Islet precursor cell (in vitro differentiated cells): ENCODE measurements at regions not wholly inside any gene's neighbourhood (a gene's known extent, or its start where the extent isn't known, plus 50 kb on each side); places are given as distances from the start of the nearest gene placed in this dataset.
"Not testable (repeated sequence)": the region's sequence is repeated elsewhere in the genome, so short reads cannot be mapped to it uniquely, and the experiment has no call there.

Experiments
- DNase-seq: peaks from one replicate; pipeline ENCODE4 v3.0.0-alpha.2; 2018

- no peak for DNase-seq
These were observed 215.0 kb downstream of the IL15 start for GRCh38 chr4:141851246-141851891.

DNA sequence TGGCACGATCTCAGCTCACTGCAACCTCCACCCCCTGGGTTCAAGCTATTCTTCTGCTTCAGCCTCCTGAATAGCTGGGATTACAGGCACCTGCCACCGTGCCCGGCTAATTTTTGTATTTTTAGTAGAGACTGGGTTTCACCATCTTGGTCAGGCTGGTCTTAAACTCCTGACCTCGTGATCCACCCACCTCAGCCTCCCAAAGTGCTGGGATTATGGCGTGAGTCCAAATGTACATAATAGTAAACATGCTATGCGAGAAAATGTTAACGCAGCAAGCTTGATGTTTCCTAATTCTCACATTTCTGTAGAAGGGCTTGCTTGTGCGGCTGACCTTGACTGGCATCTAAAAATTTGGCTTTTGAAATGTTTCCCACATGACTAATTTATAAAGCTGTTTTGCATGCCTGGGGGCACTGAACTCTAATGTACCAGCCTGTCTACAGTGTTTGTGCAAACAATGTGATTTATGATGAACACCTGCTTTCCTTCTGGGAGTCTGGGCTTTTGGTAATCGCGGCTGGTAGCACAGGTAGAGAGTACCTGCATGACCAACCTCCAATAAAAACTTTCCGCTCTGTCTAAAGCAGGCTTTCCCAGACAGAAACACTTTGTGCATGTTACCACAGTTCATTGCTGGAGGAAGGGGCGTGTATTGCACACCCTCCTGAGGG lies 216.8 kb downstream of the IL15 start:
- DNase-seq, result peak; percentile 51

DNA sequence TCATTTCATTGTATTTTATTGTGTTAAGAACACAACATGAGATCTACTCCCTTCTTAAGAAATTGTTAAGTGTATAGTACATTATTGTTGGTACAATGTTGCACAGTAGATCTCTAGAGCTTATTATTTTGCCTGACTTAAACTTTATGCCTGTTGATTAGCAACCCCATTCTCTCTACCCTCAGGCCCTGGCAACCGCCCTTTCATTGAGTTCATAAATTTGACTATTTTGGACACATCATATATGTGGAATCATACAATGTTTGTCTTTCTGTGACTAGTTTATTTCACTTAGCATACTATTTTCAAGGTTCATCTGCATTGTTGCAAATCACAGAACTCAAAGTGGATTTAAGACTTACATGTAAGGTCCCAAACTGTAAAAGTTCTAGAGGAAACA lies 222.1 kb downstream of the IL15 start:
- DNase-seq, result no peak

- no peak for DNase-seq
These were observed 224.6 kb downstream of the IL15 start for GRCh38 chr4:141860974-141861373.

- no peak for DNase-seq
These were observed 233.8 kb downstream of the IL15 start for GRCh38 chr4:141870152-141870551.

- no peak for DNase-seq
These were observed 234.8 kb downstream of the IL15 start for GRCh38 chr4:141871086-141871770.

- DNase-seq, result not testable (repeated sequence)
These were observed 246.3 kb downstream of the IL15 start for GRCh38 chr4:141882650-141883049.

DNA sequence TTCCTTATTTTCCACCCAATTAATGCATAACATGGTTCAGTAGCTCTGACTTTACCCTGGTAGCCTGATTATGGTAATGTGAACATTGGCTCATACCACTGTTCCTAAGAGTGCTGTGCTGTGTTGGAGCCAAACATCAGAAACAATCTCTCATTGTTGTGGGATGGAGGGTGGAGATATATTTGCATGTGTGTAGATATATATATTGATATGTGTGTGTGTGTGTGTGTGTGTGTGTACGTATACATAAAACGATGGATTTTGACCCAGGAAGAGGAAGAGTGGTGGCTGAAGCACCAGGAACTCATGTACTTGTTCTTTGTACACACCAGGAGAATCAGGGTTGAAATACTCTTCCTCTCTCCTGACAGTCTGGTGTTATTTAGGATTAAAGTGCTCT lies 247.7 kb downstream of the IL15 start:
- DNase-seq, result no peak

DNA sequence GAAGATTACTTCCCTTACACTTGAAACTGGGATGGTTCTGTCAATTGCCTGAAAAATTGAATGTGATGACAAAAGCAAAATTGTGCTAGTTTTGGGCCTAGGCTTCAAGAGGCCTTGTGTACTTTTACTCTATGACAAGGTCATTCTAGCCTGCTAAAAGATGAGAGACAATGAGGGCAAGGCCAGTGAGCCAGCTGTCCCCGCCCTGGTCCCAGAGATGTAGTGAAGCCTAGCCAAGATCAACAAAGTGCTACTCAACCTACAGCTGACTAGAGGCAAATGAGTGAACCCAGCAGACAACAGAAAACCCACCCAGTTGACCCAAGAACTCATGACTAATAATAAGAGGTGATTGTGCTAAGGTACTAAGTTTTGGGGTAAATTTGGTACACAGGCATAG lies 248.7 kb downstream of the IL15 start:
- DNase-seq, result no peak

DNA sequence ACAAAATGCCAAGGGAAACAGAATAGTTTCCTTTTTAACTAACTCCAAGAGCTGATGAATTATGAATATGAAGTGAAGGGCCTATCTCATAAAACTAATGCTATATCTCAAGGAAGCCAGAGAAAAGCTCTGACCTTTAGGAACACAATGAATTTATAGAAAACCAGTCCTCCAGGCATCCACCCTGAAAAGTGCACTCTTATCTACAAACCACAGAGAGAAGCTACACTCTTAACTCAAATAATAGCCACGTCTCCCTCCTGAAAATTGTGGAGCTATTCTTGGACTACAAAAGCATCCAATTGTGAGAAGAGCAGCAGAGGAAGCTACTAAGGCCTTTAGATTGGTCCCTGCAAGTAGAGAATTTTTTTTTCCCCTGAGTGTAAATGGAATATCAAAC lies 253.9 kb downstream of the IL15 start:
- no peak for DNase-seq

DNA sequence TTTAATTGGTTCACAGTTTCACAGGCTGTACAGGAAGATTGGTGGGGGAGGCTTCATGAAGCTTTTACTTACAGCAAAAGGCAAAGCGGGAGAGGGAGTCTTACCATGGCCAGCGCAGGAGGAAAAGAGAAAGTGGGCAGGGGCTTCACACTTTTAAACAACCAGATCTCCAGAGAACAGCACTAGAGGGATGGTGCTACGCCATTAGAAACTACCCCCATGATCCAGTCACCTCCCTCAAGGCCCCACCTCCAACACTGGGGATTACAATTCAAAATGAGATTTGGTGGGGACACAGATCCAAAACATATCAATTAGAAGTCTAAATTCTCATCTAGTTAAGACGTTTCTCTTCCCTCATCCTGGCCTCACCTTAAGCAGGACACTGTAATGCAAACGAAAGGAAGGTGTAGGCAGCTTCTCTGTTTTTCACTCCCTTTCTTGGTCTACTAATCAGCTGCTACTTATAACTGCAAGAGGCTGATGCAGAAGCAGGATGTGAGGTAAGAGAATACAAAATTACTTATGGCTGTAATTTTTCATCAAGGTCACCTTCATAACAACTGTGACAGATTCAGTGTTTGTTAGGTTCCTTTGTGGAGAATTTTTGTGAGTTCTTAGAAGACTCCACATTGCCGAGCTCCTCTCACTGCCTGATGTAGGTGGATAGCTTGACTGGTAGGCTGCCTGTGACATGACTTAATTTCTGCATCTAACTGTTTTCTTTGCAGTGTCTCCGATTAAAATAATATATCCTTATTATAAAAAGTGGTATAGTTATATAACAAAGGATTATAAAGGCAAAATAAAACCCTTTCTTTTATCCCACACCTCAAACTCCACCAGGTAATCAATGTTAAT lies 255.1 kb downstream of the IL15 start:
- no peak for DNase-seq

GRCh38 chr4:141896687-141897086 lies 260.3 kb downstream of the IL15 start:
- DNase-seq, result no peak

- no peak for DNase-seq
These were observed 262.0 kb downstream of the IL15 start for GRCh38 chr4:141898346-141898745.

DNA sequence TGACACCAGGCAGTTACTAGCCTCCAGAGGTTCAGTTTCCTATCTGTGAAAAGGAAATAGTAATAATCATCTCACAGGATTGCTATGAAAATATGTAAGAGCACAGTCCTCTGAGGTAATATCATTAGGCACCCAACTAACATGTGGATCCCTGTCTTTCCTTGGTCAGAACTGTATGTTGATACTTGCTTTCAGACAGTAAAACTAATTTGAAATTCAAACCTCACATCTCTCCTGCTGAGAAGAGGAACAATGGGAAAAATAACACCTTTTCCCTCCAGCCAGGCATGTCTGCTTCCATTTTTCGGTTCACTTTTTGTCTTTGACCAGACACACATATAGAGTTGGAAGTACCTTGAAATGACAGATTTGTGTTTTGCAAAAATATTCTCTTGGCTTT lies 262.7 kb downstream of the IL15 start:
- DNase-seq, result no peak

DNA sequence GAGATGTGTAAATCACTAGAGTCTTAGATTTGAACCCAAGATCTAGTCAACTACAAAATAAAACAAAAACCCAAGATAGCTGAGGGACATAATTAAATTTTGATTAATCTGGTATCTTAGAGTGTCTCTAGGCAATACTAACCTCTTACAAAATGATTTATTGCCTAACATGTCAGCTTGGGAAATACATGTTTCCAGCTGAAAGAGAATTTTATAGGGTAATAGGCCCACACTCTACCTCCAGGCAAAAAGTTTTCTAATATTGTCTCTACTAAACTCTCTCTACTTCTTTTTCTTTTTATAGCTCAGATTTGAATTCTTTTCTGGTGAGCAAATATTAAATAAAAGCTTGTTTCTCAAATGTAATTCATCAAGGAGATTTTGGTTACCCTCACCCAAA lies 263.2 kb downstream of the IL15 start:
- no peak for DNase-seq

GRCh38 chr4:141900856-141901255 lies 264.5 kb downstream of the IL15 start:
- DNase-seq, result peak; percentile 59

DNA sequence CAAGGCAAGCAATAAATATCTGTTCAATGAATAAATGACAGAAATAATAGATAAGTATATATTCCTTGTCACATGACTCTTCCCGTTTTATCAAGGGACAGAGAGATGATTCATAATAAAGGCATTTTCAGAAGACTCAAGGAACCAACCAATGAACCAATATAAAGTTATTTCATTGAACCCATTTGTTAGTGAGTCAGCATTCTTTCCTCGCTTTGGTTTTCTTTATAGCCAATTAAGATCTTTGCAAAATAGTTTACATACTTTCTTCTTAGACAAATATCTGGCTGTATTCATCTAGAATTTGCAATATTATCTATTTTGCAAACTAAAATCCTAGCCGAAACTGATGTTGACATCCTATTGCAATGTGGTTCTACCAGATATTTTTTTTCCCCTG lies 269.4 kb downstream of the IL15 start:
- no peak for DNase-seq

GRCh38 chr4:141909541-141909940 lies 273.2 kb downstream of the IL15 start:
- DNase-seq, result no peak

DNA sequence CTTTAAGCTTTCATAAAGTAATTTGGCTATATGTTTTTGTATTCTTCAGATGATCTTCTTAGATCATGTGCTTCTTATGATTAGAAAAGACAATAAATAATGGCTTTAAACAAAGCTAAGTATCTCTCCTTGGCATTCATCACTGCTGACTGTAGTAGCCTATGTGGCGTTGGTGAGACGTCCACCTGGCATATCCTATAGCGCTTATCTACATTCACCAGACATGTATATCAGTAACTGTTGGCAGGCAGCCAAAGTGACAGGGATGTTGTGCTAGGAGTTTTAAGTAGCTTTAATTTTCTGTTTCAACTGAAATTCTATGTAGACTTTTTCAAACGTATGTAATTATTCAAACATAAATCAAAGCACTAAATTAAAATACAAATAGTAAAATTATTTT lies 276.4 kb downstream of the IL15 start:
- DNase-seq, result no peak

DNA sequence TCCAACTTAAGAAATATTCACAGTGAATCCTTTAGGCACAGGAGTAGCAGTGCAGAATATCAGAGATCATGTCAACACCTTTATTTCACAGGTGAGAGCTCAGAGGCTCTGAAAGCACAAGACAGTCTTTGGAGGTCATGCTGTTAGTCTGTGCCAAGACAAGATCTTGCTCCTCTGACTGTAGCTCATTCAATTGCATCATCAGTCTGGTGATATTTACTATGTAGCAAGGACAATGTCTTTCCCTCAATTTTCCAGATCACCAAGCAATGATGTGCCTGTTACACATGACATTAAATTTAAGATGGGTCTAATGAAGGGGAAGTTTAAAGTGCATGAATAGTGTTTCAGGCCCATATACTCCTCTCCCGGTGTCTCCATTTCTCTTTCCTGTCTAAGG lies 277.5 kb downstream of the IL15 start:
- no peak for DNase-seq

DNA sequence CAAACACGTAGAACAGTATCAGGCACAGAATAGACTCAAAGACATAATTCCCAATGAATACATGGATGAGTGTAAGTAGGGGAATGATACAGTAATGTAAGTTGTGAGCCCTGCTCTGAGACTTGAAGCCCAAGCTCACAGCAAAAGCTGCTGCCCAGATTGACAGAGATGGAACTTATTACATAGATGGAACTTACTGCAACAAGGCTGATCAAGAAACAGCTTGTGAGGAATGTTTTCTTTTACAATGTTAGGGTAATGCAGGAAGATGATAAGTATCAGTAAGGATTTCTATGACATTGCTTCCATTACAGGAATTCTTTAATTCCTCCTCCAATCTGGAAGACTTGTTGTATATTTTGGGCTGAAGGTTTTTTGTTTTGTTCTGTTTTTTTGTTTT lies 278.4 kb downstream of the IL15 start:
- no peak for DNase-seq

- DNase-seq, result no peak
These were observed 283.3 kb downstream of the IL15 start for GRCh38 chr4:141919649-141920048.

DNA sequence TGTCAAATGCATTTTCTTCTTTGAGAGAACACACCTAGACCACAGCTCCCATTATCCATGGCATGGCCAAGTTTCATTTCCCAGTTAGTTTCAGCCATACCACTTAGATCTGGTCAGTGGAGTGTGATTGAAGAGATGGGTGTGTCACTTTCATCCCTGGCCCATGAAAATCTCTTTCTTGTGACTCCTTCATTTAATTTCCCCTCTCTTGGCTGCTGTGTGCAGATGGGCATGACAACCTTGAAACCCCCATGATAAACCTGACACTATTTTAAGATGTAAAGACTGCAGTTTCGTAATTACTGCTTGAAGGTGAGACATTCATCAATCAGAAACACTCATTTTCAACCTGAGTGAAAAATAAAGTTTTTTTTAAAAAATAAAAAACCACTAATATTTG lies 284.9 kb downstream of the IL15 start:
- no peak for DNase-seq
